ENCODE measurements at regions not wholly inside any gene's neighbourhood (a gene's known extent, or its start where the extent isn't known, plus 50 kb on each side); places are given as distances from the start of the nearest gene placed in this dataset.

DNA sequence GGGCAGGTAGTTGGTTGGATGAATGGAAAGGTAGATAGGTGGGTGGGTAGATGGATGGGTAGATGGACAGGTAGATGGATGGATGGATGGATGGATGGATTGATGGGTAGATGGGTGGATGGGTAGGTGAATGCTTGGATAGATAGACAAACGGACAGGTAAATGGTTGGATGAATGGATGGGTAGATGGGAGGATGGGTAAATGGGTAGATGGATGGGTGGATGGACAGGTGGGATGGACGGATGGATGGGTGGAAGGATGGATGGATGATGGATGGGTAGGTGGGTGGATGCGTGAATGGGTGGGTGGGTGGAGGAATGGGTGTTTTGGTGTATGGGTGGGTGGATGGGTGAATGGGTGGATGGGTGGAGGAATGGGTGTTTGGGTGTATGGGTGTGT lies 50.1 kb upstream of the ASAP2 start:
- no peak for DNase-seq (ENCODE audit: low read depth)
- H3K4me3 ChIP-seq (ENCODE audit: low read depth, low read length), result no peak overlapping the region
- TF ChIP-seq, protein P1, sequence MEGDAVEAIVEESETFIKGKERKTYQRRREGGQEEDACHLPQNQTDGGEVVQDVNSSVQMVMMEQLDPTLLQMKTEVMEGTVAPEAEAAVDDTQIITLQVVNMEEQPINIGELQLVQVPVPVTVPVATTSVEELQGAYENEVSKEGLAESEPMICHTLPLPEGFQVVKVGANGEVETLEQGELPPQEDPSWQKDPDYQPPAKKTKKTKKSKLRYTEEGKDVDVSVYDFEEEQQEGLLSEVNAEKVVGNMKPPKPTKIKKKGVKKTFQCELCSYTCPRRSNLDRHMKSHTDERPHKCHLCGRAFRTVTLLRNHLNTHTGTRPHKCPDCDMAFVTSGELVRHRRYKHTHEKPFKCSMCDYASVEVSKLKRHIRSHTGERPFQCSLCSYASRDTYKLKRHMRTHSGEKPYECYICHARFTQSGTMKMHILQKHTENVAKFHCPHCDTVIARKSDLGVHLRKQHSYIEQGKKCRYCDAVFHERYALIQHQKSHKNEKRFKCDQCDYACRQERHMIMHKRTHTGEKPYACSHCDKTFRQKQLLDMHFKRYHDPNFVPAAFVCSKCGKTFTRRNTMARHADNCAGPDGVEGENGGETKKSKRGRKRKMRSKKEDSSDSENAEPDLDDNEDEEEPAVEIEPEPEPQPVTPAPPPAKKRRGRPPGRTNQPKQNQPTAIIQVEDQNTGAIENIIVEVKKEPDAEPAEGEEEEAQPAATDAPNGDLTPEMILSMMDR (IDR thresholded peaks at IDR 0.05; ENCODE audit: control insufficient read depth, extremely low read depth, insufficient read depth), result no peak

DNA sequence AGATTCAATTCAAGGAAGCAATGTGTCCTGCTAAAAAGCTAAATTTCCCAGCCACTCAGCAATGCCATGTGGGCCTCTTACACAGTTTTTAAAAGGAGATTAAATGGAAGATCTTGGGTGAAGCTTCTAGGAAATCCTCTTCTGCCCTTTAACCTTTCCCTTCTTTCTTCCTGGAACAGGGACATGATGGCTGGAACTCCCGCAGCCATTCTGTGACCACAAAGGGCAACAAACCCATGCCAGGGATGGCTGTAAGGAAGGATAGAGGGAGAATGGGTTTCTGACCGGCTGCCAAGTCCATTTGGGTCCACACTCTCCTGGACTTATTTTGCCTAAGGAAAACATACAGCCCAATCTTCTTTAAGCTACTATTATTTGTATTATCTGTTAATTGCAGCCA lies 52.6 kb upstream of the ASAP2 start:
- no peak for DNase-seq (ENCODE audit: low read depth)
- H3K4me3 ChIP-seq (ENCODE audit: low read depth, low read length), result no peak overlapping the region
- TF ChIP-seq, protein P1 (IDR thresholded peaks at IDR 0.05; ENCODE audit: control insufficient read depth, extremely low read depth, insufficient read depth), result no peak

DNA sequence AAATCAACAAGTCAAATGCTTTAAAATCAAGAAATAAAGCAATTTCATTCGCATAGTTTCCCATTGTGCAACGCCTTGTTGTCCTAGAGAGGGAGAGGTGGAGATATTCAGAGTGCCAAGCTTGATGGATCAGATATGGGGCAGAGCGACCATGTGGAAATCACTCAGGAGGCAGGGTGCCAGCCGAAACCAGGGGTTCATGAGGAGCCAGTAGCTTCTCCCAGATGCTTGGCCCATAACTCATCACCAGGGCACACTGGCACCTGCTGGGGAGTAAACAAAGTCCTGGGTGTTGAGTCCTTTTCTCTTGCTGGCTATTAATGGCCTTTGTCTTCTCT lies 53.0 kb upstream of the ASAP2 start:
- TF ChIP-seq, protein P1 (IDR thresholded peaks at IDR 0.05; ENCODE audit: control insufficient read depth, extremely low read depth, insufficient read depth), result no peak
- no peak overlapping the region for H3K4me3 ChIP-seq (ENCODE audit: low read depth, low read length)
- no peak for DNase-seq (ENCODE audit: low read depth)

DNA sequence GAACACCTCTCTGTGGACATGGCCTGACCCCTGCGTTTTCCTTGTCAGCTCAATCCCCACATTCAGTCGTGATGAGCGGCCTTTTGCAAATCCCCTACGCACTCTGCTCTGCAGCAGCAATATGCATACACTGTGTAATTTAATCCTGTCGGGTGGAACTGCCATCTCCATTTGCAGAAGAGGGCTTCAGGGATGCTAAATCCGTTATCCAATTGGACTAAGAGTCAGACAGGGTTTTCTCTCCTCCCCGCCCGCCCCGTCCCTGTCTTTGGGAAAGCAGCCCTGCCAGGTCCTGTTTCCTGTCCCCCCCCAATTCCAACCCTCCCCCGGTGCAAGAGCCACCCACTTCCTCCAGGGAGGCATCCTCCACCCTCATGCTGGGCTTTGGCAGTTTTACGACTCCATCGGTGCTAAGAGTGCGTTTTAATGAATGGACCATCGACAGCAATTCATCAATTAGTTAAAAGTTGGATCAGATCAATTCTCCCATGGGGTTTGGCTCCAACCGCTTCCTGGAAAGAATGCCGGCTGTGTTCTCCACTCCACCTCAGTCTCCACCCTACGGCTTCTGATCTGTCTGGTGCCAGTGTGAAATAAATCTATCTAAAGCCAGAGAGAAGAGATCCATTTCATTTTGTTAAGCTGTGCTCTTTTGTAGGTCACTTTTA lies 53.5 kb upstream of the ASAP2 start:
- TF ChIP-seq, protein P1 (IDR thresholded peaks at IDR 0.05; ENCODE audit: control insufficient read depth, extremely low read depth, insufficient read depth), result no peak
- DNase-seq (ENCODE audit: low read depth), result no peak
- no peak overlapping the region for H3K4me3 ChIP-seq (ENCODE audit: low read depth, low read length)

DNA sequence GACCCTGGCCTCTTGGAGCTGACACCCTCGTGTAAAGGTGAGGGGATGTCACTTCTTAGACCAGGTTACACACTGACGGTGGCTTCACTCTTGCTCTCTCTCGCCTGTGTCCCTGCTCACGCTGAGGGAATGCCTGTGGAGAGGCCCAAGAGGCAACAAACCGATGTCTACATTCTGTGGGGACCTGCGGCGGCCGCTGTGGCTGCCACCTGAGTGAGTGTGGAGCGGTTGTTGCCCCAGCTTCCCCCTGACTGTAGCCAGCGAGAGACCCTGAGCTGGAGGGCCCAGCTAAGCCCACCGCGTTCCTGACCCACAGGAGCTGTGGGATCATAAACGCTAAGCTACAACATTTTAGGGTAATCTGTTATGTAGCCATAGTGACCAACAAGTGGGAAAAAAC lies 55.7 kb upstream of the ASAP2 start:
- no peak for DNase-seq (ENCODE audit: low read depth)
- TF ChIP-seq, protein P1 (IDR thresholded peaks at IDR 0.05; ENCODE audit: control insufficient read depth, extremely low read depth, insufficient read depth), result no peak
- H3K4me3 ChIP-seq (ENCODE audit: low read depth, low read length), result no peak overlapping the region

DNA sequence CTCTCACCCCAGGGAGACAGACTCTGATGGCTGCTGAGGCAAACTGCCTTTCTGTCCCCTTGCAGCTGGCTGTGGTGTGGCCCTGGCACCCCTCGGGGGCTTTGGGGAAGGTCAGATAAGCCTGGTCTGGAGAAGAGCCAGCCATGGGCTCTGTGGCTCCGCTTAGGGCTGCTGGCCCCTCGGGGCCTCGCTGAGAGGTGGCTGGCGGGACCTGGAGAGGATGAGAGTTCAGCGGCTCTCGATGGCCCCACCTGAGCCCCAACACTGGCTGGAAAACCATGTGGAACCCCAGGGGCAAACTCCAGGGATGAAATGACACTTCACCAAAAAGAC lies 56.1 kb upstream of the ASAP2 start:
- TF ChIP-seq, protein P1 (IDR thresholded peaks at IDR 0.05; ENCODE audit: control insufficient read depth, extremely low read depth, insufficient read depth), result no peak
- H3K4me3 ChIP-seq (ENCODE audit: low read depth, low read length), result no peak overlapping the region
- no peak for DNase-seq (ENCODE audit: low read depth)

Measured in LNCaP clone FGC (cell line).